ENCODE measurements at regions not wholly inside any gene's neighbourhood (a gene's known extent, or its start where the extent isn't known, plus 50 kb on each side); places are given as distances from the start of the nearest gene placed in this dataset.

GRCh38 chr15:70582143-70582945 lies 181.0 kb downstream of the UACA start:
- DNase-seq (ENCODE audit: low spot score in 2 of 2) = no peak
- H3K9me3 ChIP-seq = no peaks in the 10 kb centered on the region
- no peak overlapping the region for H3K27ac ChIP-seq
- no peak for TF ChIP-seq CTCF (IDR thresholded peaks at IDR 0.05)
- no peak for TF ChIP-seq POLR2AphosphoS5 (IDR thresholded peaks at IDR 0.05)
- no peak for TF ChIP-seq POLR2A (IDR thresholded peaks at IDR 0.05)
- no peaks in the 10 kb centered on the region for H3K36me3 ChIP-seq
- intact Hi-C loops (cut with DNase I; ENCODE audit: low total_unique reads) = no loop called here
- H3K4me3 ChIP-seq = no peak overlapping the region
- H3K27me3 ChIP-seq = peaks cover 0 to 2% of the 10 kb centered on the region in 2 donors
- no peaks in the 10 kb centered on the region for H3K4me1 ChIP-seq

GRCh38 chr15:70580958-70581357 lies 182.4 kb downstream of the UACA start:
- TF ChIP-seq POLR2A (IDR thresholded peaks at IDR 0.05) (no peak), CTCF (IDR thresholded peaks at IDR 0.05) (no peak), POLR2AphosphoS5 (IDR thresholded peaks at IDR 0.05) (no peak)

GRCh38 chr15:70580286-70580685 lies 183.1 kb downstream of the UACA start:
- H3K4me3 ChIP-seq = no peak overlapping the region
- no peaks in the 10 kb centered on the region for H3K27me3 ChIP-seq
- no peaks in the 10 kb centered on the region for H3K36me3 ChIP-seq
- no peak overlapping the region for H3K27ac ChIP-seq
- DNase-seq (ENCODE audit: low spot score in 2 of 2) = no peak
- H3K9me3 ChIP-seq = no peaks in the 10 kb centered on the region
- TF ChIP-seq CTCF (IDR thresholded peaks at IDR 0.05) (no peak), POLR2AphosphoS5 (IDR thresholded peaks at IDR 0.05) (no peak), POLR2A (IDR thresholded peaks at IDR 0.05) (no peak)
- H3K4me1 ChIP-seq = no peaks in the 10 kb centered on the region
- intact Hi-C loops (cut with DNase I; ENCODE audit: low total_unique reads) = no loop called here

More at GRCh38 chr15:70580958-70581357, 182.4 kb downstream of the UACA start:
- Histone ChIP-seq H3K4me3 (no peak overlapping the region), H3K27me3 (peaks cover 0 to 2% of the 10 kb centered on the region in 2 donors), H3K9me3 (no peaks in the 10 kb centered on the region), H3K4me1 (no peaks in the 10 kb centered on the region), H3K36me3 (no peaks in the 10 kb centered on the region), H3K27ac (no peak overlapping the region)
- DNase-seq (ENCODE audit: low spot score in 2 of 2) = no peak
- intact Hi-C loops (cut with DNase I; ENCODE audit: low total_unique reads) = no loop called here

- intact Hi-C loops (cut with DNase I; ENCODE audit: low total_unique reads) = no loop called here
- H3K4me3 ChIP-seq = no peak overlapping the region
- no peak for DNase-seq (ENCODE audit: low spot score in 2 of 2)
- no peaks in the 10 kb centered on the region for H3K4me1 ChIP-seq
- TF ChIP-seq CTCF (IDR thresholded peaks at IDR 0.05) (no peak), POLR2A (IDR thresholded peaks at IDR 0.05) (no peak), POLR2AphosphoS5 (IDR thresholded peaks at IDR 0.05) (no peak)
- no peaks in the 10 kb centered on the region for H3K9me3 ChIP-seq
- no peak overlapping the region for H3K27ac ChIP-seq
- no peaks in the 10 kb centered on the region for H3K27me3 ChIP-seq
- no peaks in the 10 kb centered on the region for H3K36me3 ChIP-seq
Measured at GRCh38 chr15:70579766-70580165, 183.6 kb downstream of the UACA start.

- TF ChIP-seq POLR2A (IDR thresholded peaks at IDR 0.05) (no peak), CTCF (IDR thresholded peaks at IDR 0.05) (no peak)
- no peaks in the 10 kb centered on the region for H3K27me3 ChIP-seq
- peaks cover 0 to 4% of the 10 kb centered on the region in 2 donors for H3K9me3 ChIP-seq
- no peaks in the 10 kb centered on the region for H3K4me1 ChIP-seq
- H3K27ac ChIP-seq = no peak overlapping the region
- no peak overlapping the region for H3K4me3 ChIP-seq
- intact Hi-C loops (cut with DNase I; ENCODE audit: low total_unique reads) = no loop called here
- no peaks in the 10 kb centered on the region for H3K36me3 ChIP-seq
- DNase-seq (ENCODE audit: low spot score in 2 of 2) = no peak
Measured at GRCh38 chr15:70578196-70578595, 185.2 kb downstream of the UACA start.
